Gastrocnemius medialis (tissue), 4 donors: ENCODE measurements at regions not wholly inside any gene's neighbourhood (a gene's known extent, or its start where the extent isn't known, plus 50 kb on each side); places are given as distances from the start of the nearest gene placed in this dataset.

Experiments used
- POLR2A ChIP-seq, 2 donors: fragments of 450-650 bp; IDR thresholded peaks; one replicate each; pipeline ENCODE4 v1.6.1; 2017; ENCODE audit warnings: antibody characterized with exemption in 2 of 2, mild to moderate bottlenecking in 2 of 2, moderate library complexity in 2 of 2
- TF ChIP-seq, protein P1 (sequence below), 5 experiments: fragments of 450-650 bp in 3 of 5; fragments of 200-600 bp in 2 of 5; sonication (generic) in 2 of 5; IDR thresholded peaks in 4 of 5; conservative IDR thresholded peaks in 1 of 5; 1 replicate in 4 of 5; 2 replicates in 1 of 5; pipeline ENCODE4 v1.5.1; 2016 to 2019; ENCODE audit warnings: antibody characterized with exemption in 5 of 5, mild to moderate bottlenecking in 3 of 5, moderate library complexity in 3 of 5

DNA sequence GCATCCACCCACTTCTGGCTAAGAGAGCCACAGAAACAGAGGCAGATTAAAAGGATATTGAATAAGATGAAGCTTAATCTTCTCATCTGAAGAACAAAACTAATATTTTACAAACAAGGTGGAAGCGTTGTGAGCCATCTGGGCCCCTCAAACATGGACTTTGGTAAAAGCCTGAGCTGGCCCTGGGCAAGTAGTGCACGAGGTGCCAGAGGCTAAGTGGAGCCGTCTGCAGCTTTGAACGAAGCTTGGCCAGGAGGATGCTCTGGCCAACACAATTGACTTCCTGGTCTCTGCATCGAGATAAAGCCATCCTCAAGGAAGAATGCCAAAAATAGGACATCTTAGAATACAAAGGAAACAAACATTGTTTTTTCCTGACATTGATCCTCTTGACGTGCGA, 53.2 kb upstream of the PLEKHG1 start:
- TF ChIP-seq, protein P1, sequence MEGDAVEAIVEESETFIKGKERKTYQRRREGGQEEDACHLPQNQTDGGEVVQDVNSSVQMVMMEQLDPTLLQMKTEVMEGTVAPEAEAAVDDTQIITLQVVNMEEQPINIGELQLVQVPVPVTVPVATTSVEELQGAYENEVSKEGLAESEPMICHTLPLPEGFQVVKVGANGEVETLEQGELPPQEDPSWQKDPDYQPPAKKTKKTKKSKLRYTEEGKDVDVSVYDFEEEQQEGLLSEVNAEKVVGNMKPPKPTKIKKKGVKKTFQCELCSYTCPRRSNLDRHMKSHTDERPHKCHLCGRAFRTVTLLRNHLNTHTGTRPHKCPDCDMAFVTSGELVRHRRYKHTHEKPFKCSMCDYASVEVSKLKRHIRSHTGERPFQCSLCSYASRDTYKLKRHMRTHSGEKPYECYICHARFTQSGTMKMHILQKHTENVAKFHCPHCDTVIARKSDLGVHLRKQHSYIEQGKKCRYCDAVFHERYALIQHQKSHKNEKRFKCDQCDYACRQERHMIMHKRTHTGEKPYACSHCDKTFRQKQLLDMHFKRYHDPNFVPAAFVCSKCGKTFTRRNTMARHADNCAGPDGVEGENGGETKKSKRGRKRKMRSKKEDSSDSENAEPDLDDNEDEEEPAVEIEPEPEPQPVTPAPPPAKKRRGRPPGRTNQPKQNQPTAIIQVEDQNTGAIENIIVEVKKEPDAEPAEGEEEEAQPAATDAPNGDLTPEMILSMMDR (IDR thresholded peaks at IDR 0.05 in 4 of 5, conservative IDR thresholded peaks at IDR 0.05 in 1 of 5) = no peak
- TF ChIP-seq POLR2A (IDR thresholded peaks at IDR 0.05) = no peak
